ENCODE measurements at regions not wholly inside any gene's neighbourhood (a gene's known extent, or its start where the extent isn't known, plus 50 kb on each side); places are given as distances from the start of the nearest gene placed in this dataset.

DNA sequence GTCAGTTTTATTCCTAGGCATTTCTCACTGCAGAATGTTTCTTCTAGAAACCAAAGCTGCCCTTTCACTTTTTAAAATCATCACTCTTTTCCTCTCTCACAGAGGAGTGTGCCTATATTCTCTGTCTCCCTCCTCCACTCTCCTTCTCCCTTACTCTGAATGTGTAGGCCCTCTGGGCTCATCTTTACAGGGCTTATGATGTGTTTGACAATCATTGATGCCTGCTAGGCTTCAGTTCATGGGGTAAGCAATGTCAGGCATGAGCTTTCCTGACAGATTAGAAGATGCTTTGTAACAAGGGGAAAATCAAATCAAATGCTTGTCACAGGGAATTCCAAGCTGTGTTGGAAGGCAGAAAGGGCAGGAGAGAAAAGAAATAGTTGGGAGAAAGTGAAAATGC lies 742.9 kb downstream of the SORCS3 start:
- Histone ChIP-seq H3K4me3 (no peak overlapping the region), H3K9me3 (no peaks in the 10 kb centered on the region), H3K36me3 (no peaks in the 10 kb centered on the region), H3K27me3 (no peaks in the 10 kb centered on the region), H3K4me1 (no peaks in the 10 kb centered on the region), H3K27ac (no peak overlapping the region)
- TF ChIP-seq POLR2A (IDR thresholded peaks at IDR 0.05) (no peak), EP300 (IDR thresholded peaks at IDR 0.05) (no peak), POLR2AphosphoS5 (IDR thresholded peaks at IDR 0.05) (no peak)
- TF ChIP-seq, protein P1, sequence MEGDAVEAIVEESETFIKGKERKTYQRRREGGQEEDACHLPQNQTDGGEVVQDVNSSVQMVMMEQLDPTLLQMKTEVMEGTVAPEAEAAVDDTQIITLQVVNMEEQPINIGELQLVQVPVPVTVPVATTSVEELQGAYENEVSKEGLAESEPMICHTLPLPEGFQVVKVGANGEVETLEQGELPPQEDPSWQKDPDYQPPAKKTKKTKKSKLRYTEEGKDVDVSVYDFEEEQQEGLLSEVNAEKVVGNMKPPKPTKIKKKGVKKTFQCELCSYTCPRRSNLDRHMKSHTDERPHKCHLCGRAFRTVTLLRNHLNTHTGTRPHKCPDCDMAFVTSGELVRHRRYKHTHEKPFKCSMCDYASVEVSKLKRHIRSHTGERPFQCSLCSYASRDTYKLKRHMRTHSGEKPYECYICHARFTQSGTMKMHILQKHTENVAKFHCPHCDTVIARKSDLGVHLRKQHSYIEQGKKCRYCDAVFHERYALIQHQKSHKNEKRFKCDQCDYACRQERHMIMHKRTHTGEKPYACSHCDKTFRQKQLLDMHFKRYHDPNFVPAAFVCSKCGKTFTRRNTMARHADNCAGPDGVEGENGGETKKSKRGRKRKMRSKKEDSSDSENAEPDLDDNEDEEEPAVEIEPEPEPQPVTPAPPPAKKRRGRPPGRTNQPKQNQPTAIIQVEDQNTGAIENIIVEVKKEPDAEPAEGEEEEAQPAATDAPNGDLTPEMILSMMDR (IDR thresholded peaks at IDR 0.05), result no peak
- ATAC-seq, result no peak

DNA sequence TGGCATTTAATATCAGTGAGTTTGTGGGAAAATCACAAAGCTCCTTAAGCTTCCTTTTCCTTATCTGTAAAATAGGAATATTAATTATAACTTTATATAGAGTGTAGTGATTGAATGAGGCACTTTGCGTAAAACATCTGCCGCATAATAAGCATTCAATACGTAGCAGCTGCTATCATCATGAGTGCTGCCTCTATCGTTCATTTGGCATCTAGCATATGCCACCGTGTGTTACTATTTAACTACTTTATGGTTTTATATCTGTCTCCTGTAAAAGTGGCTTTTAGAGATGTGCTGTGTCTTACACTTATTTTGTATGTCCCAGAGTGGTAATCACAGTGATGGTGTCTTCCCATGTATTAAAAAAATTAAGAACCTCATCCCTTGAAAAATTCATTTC lies 729.6 kb downstream of the SORCS3 start:
- no peaks in the 10 kb centered on the region for H3K36me3 ChIP-seq

DNA sequence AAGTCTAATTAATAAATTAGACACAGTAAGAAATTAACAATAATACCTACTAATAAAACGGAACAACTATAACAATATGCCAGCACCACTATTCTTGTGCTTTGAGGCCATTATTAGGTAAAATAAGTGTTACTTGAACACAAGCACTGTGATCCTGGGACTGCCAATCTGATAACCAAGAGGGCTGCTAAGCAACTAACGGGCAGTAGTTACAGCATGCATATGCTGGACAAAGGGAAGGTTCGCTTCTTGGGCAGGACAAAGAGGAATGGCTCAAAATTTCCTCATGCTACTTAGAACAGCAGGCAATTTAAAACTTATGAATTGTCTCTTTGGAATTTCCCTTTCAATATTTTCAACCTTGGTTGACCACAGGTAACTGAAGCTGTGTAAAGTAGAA lies 718.6 kb downstream of the SORCS3 start:
- Histone ChIP-seq H3K4me1 (no peaks in the 10 kb centered on the region), H3K27me3 (no peaks in the 10 kb centered on the region), H3K36me3 (no peaks in the 10 kb centered on the region), H3K27ac (no peak overlapping the region), H3K9me3 (peaks cover 0 to 9% (median 0%) of the 10 kb centered on the region in 3 donors), H3K4me3 (no peak overlapping the region)
- TF ChIP-seq EP300 (IDR thresholded peaks at IDR 0.05) (no peak), POLR2AphosphoS5 (IDR thresholded peaks at IDR 0.05) (no peak)
- TF ChIP-seq, protein P1 (IDR thresholded peaks at IDR 0.05), result no peak
- no peak for ATAC-seq
- WGBS, 2 donors (ENCODE audit: low coverage in 1 of 2), result 58 to 94% methylated on average over 3 of the region's 3 CpGs

More for the DNA sequence above, 729.6 kb downstream of the SORCS3 start:
- WGBS, 2 donors (ENCODE audit: low coverage in 1 of 2), result 55 to 63% methylated on average over 4 to 5 of the region's 5 CpGs
- Histone ChIP-seq H3K9me3 (no peaks in the 10 kb centered on the region), H3K4me1 (no peaks in the 10 kb centered on the region), H3K4me3 (no peak overlapping the region), H3K27me3 (no peaks in the 10 kb centered on the region), H3K27ac (no peak overlapping the region)
- no peak for ATAC-seq
- TF ChIP-seq EP300 (IDR thresholded peaks at IDR 0.05), result no peak

DNA sequence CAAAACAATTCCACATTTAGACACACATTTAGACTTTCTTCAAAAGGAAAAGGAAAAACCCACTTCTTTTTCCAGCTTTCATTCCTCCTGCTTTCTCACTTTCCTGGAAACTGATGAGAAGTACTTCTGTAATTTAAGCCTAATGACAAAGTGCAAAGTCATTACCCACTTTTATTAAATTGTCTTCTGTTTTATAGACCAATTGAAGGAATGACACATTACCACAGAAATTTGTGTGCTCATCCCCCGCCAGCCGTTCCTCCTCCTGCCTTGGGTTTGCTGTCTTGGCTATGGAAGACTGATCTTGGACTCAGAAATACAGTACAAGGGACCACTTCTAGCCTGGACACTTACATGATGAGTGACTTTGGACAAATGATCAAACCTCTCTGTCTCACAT lies 717.8 kb downstream of the SORCS3 start:
- 60 to 100% methylated on average over 2 of the region's 2 CpGs for WGBS, 2 donors (ENCODE audit: low coverage in 1 of 2)
- H3K27ac ChIP-seq, result no peak overlapping the region
- ATAC-seq, result no peak

DNA sequence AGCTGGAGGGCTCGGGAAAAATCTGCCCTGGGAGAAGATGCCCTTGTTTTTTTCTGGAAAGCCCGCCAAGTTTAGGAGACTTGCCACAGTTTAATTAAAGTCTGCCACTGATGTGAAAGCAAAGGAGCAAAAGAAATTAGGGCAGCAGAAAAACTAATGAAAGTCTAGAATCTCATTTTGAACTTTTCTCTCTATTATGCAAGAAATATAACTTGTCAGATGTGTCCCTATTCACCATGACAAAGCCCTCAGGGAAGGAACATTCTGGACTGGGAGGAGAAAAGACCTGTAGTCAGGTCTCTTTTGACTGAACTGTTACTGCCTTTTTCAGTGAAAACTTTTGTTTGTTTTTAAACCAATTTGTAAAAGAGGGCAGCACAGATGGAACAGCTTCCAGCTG lies 715.5 kb downstream of the SORCS3 start:
- no peaks in the 10 kb centered on the region for H3K4me1 ChIP-seq
- no peak for ATAC-seq

More for the DNA sequence above, 717.8 kb downstream of the SORCS3 start:
- Histone ChIP-seq H3K9me3 (peaks cover 0 to 9% (median 0%) of the 10 kb centered on the region in 3 donors), H3K36me3 (no peaks in the 10 kb centered on the region), H3K4me1 (no peaks in the 10 kb centered on the region), H3K4me3 (no peak overlapping the region), H3K27me3 (no peaks in the 10 kb centered on the region)
- TF ChIP-seq, protein P1 (IDR thresholded peaks at IDR 0.05), result no peak
- TF ChIP-seq POLR2A (IDR thresholded peaks at IDR 0.05), result no peak

More for the DNA sequence above, 715.5 kb downstream of the SORCS3 start:
- Histone ChIP-seq H3K36me3 (no peaks in the 10 kb centered on the region), H3K9me3 (no peaks in the 10 kb centered on the region), H3K27me3 (no peaks in the 10 kb centered on the region), H3K4me3 (no peak overlapping the region), H3K27ac (no peak overlapping the region)
- TF ChIP-seq POLR2A (IDR thresholded peaks at IDR 0.05), result no peak
- no peak for TF ChIP-seq EP300 (IDR thresholded peaks at IDR 0.05)
- TF ChIP-seq, protein P1 (IDR thresholded peaks at IDR 0.05), result no peak
- no peak for TF ChIP-seq POLR2AphosphoS5 (IDR thresholded peaks at IDR 0.05)
- WGBS, 2 donors (ENCODE audit: low coverage in 1 of 2), result 60 to 67% methylated on average over 2 of the region's 2 CpGs
